ENCODE measurements at regions not wholly inside any gene's neighbourhood (a gene's known extent, or its start where the extent isn't known, plus 50 kb on each side); places are given as distances from the start of the nearest gene placed in this dataset.

DNA sequence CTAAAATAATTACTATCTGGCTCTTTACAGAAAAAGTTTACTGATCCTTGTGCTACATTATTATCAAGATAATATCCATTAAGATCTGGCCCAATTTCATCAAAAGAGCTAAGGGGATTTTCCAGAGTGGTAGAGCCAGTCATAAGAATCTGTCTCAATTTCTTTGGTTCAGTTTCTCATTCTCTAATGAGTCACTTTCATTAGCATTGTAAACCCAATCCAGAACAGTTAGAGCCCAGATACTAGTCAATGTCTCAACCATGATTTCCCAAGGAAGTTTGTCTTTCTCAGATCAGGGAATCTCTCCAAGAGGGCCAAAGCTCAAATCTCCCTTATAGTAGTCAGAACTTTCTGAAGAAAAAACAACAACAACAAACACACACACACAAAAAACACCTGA lies 131.1 kb upstream of the PPP2R3A start:
- no peak overlapping the region for H3K27ac ChIP-seq
- in situ Hi-C loops (cut with MboI; ENCODE audit: low pct_ligation_motif_present in 1 of 4, low pct_unique_long_range_greater_than_20kb in 1 of 4, low sequenced_read_pairs in 3 of 4) (no loop called here), intact Hi-C loops (cut with DNase I; ENCODE audit: low total_unique reads) (no loop called here)
- no peaks in the 10 kb centered on the region for H3K9me3 ChIP-seq
- TF ChIP-seq POLR2AphosphoS5 (IDR thresholded peaks at IDR 0.05) (no peak), EP300 (IDR thresholded peaks at IDR 0.05; ENCODE audit: low read depth) (no peak), POLR2A (IDR thresholded peaks at IDR 0.05) (no peak)
- TF ChIP-seq, protein P1, sequence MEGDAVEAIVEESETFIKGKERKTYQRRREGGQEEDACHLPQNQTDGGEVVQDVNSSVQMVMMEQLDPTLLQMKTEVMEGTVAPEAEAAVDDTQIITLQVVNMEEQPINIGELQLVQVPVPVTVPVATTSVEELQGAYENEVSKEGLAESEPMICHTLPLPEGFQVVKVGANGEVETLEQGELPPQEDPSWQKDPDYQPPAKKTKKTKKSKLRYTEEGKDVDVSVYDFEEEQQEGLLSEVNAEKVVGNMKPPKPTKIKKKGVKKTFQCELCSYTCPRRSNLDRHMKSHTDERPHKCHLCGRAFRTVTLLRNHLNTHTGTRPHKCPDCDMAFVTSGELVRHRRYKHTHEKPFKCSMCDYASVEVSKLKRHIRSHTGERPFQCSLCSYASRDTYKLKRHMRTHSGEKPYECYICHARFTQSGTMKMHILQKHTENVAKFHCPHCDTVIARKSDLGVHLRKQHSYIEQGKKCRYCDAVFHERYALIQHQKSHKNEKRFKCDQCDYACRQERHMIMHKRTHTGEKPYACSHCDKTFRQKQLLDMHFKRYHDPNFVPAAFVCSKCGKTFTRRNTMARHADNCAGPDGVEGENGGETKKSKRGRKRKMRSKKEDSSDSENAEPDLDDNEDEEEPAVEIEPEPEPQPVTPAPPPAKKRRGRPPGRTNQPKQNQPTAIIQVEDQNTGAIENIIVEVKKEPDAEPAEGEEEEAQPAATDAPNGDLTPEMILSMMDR (IDR thresholded peaks at IDR 0.05), result no peak
- peaks cover 0 to 5% (median 1%) of the 10 kb centered on the region in 4 donors for H3K4me1 ChIP-seq
- no peaks in the 10 kb centered on the region for H3K27me3 ChIP-seq
- H3K36me3 ChIP-seq, result no peaks in the 10 kb centered on the region
- no peak overlapping the region for H3K4me3 ChIP-seq
- no peak for DNase-seq

DNA sequence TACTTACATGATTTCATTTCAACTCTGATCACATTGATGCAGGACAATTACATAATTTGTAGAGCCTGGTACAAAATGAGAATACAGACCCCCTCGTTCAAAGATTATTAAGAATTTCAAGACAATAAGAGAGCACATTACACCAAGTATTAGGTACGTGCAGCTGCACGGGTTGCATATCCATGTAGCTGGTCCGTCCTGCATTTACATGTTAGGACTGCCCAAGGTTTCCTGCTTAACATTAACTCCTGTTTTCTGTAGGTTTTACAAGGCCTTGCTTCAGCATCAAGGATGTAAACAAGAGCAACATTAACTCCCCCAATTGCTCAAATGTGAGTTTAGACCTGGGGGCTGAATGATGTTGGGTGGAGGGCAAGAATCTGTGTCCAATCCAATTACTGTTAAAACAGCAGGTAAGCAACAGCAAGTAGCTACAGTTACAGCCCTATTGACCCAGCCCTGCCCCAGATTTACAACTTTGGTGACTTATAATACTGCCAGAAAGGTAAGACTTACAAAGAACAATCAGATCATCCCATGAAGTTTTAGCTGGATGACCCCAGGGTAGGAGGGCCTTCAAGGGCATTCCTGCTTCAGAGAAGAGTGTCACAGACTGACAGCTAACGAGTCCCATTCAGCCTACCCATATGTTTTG lies 127.4 kb upstream of the PPP2R3A start:
- Histone ChIP-seq H3K9me3 (no peaks in the 10 kb centered on the region), H3K27ac (no peak overlapping the region), H3K27me3 (no peaks in the 10 kb centered on the region), H3K4me1 (peaks cover 0 to 5% (median 1%) of the 10 kb centered on the region in 4 donors), H3K36me3 (no peaks in the 10 kb centered on the region), H3K4me3 (no peak overlapping the region)
- intact Hi-C loops (cut with DNase I; ENCODE audit: low total_unique reads), result no loop called here
- DNase-seq, result peak; percentile 37
- in situ Hi-C loops (cut with MboI; ENCODE audit: low pct_ligation_motif_present in 1 of 4, low pct_unique_long_range_greater_than_20kb in 1 of 4, low sequenced_read_pairs in 3 of 4), result no loop called here
- TF ChIP-seq, protein P1 (IDR thresholded peaks at IDR 0.05), result no peak
- TF ChIP-seq POLR2AphosphoS5 (IDR thresholded peaks at IDR 0.05), result no peak
- TF ChIP-seq EP300 (IDR thresholded peaks at IDR 0.05; ENCODE audit: low read depth), result no peak
- TF ChIP-seq POLR2A (IDR thresholded peaks at IDR 0.05), result no peak
- WGBS, 2 donors (ENCODE audit: low coverage in 1 of 2), result 46 to 48% methylated on average over 2 to 5 of the region's 5 CpGs

DNA sequence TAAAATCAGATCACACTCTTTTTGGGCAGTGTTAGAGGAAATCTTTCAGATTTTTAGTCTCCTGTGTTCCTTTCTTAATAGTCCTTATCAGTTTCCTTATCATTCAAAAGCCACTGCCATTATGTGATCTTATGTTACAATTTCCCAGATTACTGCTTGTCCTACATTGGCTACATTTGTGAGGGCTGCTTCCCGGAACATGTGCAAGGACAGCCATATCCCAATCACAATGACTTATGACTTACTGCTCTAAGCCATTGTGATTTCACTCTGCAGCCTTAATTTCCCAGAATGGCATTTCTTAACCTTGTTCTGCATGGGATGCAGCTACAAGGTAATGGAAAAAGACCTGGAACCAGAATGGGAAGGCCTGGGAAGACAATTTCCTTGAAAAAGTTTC lies 125.1 kb upstream of the PPP2R3A start:
- no peak overlapping the region for H3K4me3 ChIP-seq
- TF ChIP-seq EP300 (IDR thresholded peaks at IDR 0.05; ENCODE audit: low read depth) (no peak), POLR2AphosphoS5 (IDR thresholded peaks at IDR 0.05) (no peak), POLR2A (IDR thresholded peaks at IDR 0.05) (no peak)
- TF ChIP-seq, protein P1 (IDR thresholded peaks at IDR 0.05), result no peak
- intact Hi-C loops (cut with DNase I; ENCODE audit: low total_unique reads) (no loop called here), in situ Hi-C loops (cut with MboI; ENCODE audit: low pct_ligation_motif_present in 1 of 4, low pct_unique_long_range_greater_than_20kb in 1 of 4, low sequenced_read_pairs in 3 of 4) (no loop called here)
- H3K9me3 ChIP-seq, result no peaks in the 10 kb centered on the region
- no peak overlapping the region for H3K27ac ChIP-seq
- DNase-seq, result no peak
- H3K4me1 ChIP-seq, result peaks cover 0 to 5% (median 1%) of the 10 kb centered on the region in 4 donors
- 46 to 67% methylated on average over 1 of the region's 1 CpG for WGBS, 2 donors (ENCODE audit: low coverage in 1 of 2)
- no peaks in the 10 kb centered on the region for H3K27me3 ChIP-seq
- no peaks in the 10 kb centered on the region for H3K36me3 ChIP-seq

DNA sequence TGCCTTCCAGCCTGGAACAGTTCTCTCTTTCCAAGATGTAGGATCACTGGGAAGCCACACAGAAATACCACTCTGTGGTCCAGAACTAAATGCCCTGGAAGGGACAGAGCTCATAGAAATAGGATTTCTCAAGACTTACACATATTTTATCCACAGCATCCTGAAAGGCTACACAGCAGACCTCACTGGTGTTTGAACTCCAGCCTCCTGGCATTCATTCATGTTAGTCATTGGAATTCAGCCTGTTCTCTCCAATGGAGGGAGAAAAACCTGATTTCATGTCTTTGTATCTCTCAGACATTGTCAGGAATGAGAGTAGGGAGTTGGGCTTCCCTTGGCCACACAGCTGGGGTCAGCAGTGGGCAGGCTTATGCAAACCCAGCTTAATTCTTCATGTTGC lies 121.1 kb upstream of the PPP2R3A start:
- H3K27ac ChIP-seq, result no peak overlapping the region
- H3K36me3 ChIP-seq, result no peaks in the 10 kb centered on the region
- in situ Hi-C loops (cut with MboI; ENCODE audit: low pct_ligation_motif_present in 1 of 4, low pct_unique_long_range_greater_than_20kb in 1 of 4, low sequenced_read_pairs in 3 of 4), result no loop called here
- H3K4me3 ChIP-seq, result no peak overlapping the region
- no peaks in the 10 kb centered on the region for H3K27me3 ChIP-seq
- intact Hi-C loops (cut with DNase I; ENCODE audit: low total_unique reads), result no loop called here
- H3K4me1 ChIP-seq, result no peaks in the 10 kb centered on the region
- DNase-seq, result no peak
- H3K9me3 ChIP-seq, result no peaks in the 10 kb centered on the region
- TF ChIP-seq EP300 (IDR thresholded peaks at IDR 0.05; ENCODE audit: low read depth) (no peak), POLR2A (IDR thresholded peaks at IDR 0.05) (no peak), POLR2AphosphoS5 (IDR thresholded peaks at IDR 0.05) (no peak)
- TF ChIP-seq, protein P1 (IDR thresholded peaks at IDR 0.05), result no peak
